ENCODE measurements at regions not wholly inside any gene's neighbourhood (a gene's known extent, or its start where the extent isn't known, plus 50 kb on each side); places are given as distances from the start of the nearest gene placed in this dataset.
"Not testable (repeated sequence)": the region's sequence is repeated elsewhere in the genome, so short reads cannot be mapped to it uniquely, and the experiment has no call there.

GRCh38 chr12:16833376-16834015 lies 227.5 kb upstream of the LMO3 start:
- Mint-ChIP-seq H3K27me3 (no peaks in the 10 kb centered on the region), H3K36me3 (no peaks in the 10 kb centered on the region), H3K4me1 (no peaks in the 10 kb centered on the region), H3K9me3 (peaks cover 6% of the 10 kb centered on the region), H3K27ac (no peak overlapping the region), H3K4me3 (no peak overlapping the region)
- ATAC-seq (ENCODE audit: low read depth), result no peak
- DNase-seq, result no peak
- POLR2A ChIA-PET, result no interaction called here

DNA sequence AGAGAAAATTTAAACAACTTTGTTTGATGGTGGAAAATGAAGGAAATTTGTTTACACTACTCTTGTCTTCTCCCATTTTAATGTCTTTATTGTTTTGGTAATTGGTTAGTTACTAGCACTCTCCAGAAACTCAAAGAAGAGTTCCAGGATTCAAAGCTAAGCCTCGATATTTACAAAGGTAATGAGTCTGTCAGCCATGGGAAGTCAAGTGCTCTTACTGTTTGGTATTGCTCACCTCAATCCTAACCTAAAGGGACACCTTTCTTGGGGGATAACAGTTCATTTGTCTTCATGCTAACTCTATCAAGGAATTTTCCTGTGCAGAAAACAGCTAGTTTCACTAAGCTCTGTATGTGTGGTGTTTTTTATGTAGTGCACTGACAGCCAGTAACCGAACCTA lies 222.9 kb upstream of the LMO3 start:
- ATAC-seq (ENCODE audit: low read depth) (no peak), DNase-seq (no peak)
- no peak overlapping the region for H3K4me3 Mint-ChIP-seq
- POLR2A ChIA-PET, result no interaction called here
- no peak overlapping the region for H3K27ac Mint-ChIP-seq
- peaks cover 7% of the 10 kb centered on the region for H3K9me3 Mint-ChIP-seq
- H3K4me1 Mint-ChIP-seq, result no peaks in the 10 kb centered on the region
- no peaks in the 10 kb centered on the region for H3K36me3 Mint-ChIP-seq
- H3K27me3 Mint-ChIP-seq, result no peaks in the 10 kb centered on the region

- Mint-ChIP-seq H3K4me3 (no peak overlapping the region), H3K27ac (no peak overlapping the region), H3K27me3 (no peaks in the 10 kb centered on the region), H3K9me3 (peaks cover 8% of the 10 kb centered on the region), H3K36me3 (no peaks in the 10 kb centered on the region), H3K4me1 (no peaks in the 10 kb centered on the region)
- DNase-seq (no peak), ATAC-seq (ENCODE audit: low read depth) (no peak)
- POLR2A ChIA-PET, result no interaction called here
Observed at GRCh38 chr12:16807731-16808130, 201.8 kb upstream of the LMO3 start.

DNA sequence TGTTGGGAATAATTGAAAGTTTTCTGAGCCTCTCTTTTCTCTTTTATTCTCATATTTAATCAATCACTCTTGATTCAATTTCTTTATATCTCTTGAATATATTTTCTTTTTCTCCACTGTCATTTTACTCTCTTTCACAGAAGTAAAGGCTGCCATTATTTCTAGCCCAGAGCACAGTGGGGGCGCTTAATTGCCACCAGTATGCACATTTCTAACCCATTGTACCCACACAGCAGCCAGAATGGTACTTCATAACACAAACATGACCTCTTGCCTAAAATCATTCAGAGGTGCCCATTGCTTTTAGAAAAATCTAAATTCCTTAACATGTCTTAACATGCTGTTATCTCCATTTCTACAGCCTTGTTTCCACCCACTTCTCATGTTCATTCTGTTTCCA lies 190.2 kb upstream of the LMO3 start:
- H3K4me3 Mint-ChIP-seq, result no peak overlapping the region
- DNase-seq (no peak), ATAC-seq (ENCODE audit: low read depth) (no peak)
- POLR2A ChIA-PET, result no interaction called here
- no peaks in the 10 kb centered on the region for H3K36me3 Mint-ChIP-seq
- no peaks in the 10 kb centered on the region for H3K4me1 Mint-ChIP-seq
- H3K27me3 Mint-ChIP-seq, result no peaks in the 10 kb centered on the region
- H3K9me3 Mint-ChIP-seq, result peaks cover 2% of the 10 kb centered on the region
- H3K27ac Mint-ChIP-seq, result no peak overlapping the region

DNA sequence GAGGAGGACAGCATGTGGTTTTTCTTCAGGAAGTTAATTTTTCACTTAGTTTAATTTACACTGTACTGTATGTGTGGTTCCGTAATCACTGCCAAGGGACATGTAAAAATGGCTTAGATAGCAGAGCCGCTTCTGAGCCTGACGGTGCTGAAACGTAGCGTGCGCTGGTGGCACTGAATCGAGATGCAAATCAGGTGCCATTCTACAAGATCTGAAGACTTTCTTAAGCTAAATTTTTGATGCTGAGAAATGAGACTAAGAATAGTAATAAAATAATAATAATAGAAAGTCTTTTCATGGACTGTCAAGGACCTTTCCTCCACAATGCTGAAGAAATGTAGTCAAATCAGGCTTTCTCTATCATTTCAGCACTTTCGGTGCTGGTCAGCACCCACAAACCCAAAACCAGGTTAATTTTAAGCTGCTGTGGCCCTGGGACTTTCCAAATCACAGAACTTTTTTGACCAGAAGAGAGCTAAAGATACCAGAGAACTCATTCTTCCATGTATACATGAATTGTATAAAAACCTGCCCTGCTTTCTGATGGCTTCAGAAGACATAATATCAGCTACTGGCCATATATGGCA lies 183.3 kb upstream of the LMO3 start:
- H3K36me3 Mint-ChIP-seq, result no peaks in the 10 kb centered on the region
- H3K4me3 Mint-ChIP-seq, result no peak overlapping the region
- no peaks in the 10 kb centered on the region for H3K27me3 Mint-ChIP-seq
- no peaks in the 10 kb centered on the region for H3K9me3 Mint-ChIP-seq
- DNase-seq (no peak), ATAC-seq (ENCODE audit: low read depth) (no peak)
- H3K27ac Mint-ChIP-seq, result no peak overlapping the region
- no peaks in the 10 kb centered on the region for H3K4me1 Mint-ChIP-seq
- POLR2A ChIA-PET, result no interaction called here

GRCh38 chr12:16788506-16789203 lies 182.7 kb upstream of the LMO3 start:
- H3K36me3 Mint-ChIP-seq, result no peaks in the 10 kb centered on the region
- H3K27ac Mint-ChIP-seq, result no peak overlapping the region
- H3K4me1 Mint-ChIP-seq, result no peaks in the 10 kb centered on the region
- POLR2A ChIA-PET, result no interaction called here
- ATAC-seq (ENCODE audit: low read depth), result no peak
- no peak for DNase-seq
- no peaks in the 10 kb centered on the region for H3K9me3 Mint-ChIP-seq
- no peak overlapping the region for H3K4me3 Mint-ChIP-seq
- H3K27me3 Mint-ChIP-seq, result no peaks in the 10 kb centered on the region

DNA sequence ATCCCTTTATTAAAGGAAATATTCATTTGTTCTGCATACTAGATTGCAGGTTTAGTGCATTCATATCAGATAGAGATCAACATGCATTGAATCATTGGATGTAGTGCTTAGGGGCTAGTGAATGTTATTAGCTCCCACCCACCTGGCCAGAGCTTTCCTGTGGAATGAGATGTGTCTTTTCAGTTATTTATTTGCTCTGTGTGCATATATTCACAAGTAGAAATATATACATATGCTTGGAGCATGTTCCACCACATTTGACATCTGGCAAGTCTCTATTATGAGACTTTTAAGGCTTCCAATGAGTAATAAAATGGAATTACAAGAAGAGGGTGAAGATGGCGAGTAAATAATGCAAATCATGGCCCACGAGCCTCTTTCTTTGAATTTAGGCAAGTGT lies 180.0 kb upstream of the LMO3 start:
- Mint-ChIP-seq H3K4me3 (no peak overlapping the region), H3K27me3 (no peaks in the 10 kb centered on the region), H3K4me1 (no peaks in the 10 kb centered on the region), H3K9me3 (no peaks in the 10 kb centered on the region), H3K36me3 (no peaks in the 10 kb centered on the region), H3K27ac (no peak overlapping the region)
- ATAC-seq (ENCODE audit: low read depth) (no peak), DNase-seq (no peak)
- POLR2A ChIA-PET, result no interaction called here

GRCh38 chr12:16785524-16785923 lies 179.6 kb upstream of the LMO3 start:
- no peaks in the 10 kb centered on the region for H3K36me3 Mint-ChIP-seq
- no peak overlapping the region for H3K4me3 Mint-ChIP-seq
- DNase-seq, result no peak
- no peaks in the 10 kb centered on the region for H3K9me3 Mint-ChIP-seq
- no peaks in the 10 kb centered on the region for H3K27me3 Mint-ChIP-seq
- no peak overlapping the region for H3K27ac Mint-ChIP-seq
- POLR2A ChIA-PET, result no interaction called here
- H3K4me1 Mint-ChIP-seq, result no peaks in the 10 kb centered on the region
- ATAC-seq (ENCODE audit: low read depth), result no peak

- H3K4me3 Mint-ChIP-seq; H3K27me3 Mint-ChIP-seq; ATAC-seq (ENCODE audit: low read depth); H3K4me1 Mint-ChIP-seq; H3K27ac Mint-ChIP-seq; H3K36me3 Mint-ChIP-seq; POLR2A ChIA-PET; DNase-seq: not testable (repeated sequence)
- peaks cover 17% of the 10 kb centered on the region for H3K9me3 Mint-ChIP-seq
Observed at GRCh38 chr12:16769129-16769528, 163.2 kb upstream of the LMO3 start.

- Mint-ChIP-seq H3K9me3 (peaks cover 19% of the 10 kb centered on the region), H3K36me3 (no peaks in the 10 kb centered on the region), H3K27me3 (no peaks in the 10 kb centered on the region), H3K4me3 (no peak overlapping the region), H3K4me1 (no peaks in the 10 kb centered on the region), H3K27ac (no peak overlapping the region)
- POLR2A ChIA-PET, result no interaction called here
- ATAC-seq (ENCODE audit: low read depth) (no peak), DNase-seq (no peak)
Observed at GRCh38 chr12:16766736-16767135, 160.8 kb upstream of the LMO3 start.

- no peaks in the 10 kb centered on the region for H3K36me3 Mint-ChIP-seq
- H3K4me1 Mint-ChIP-seq, result no peaks in the 10 kb centered on the region
- DNase-seq (no peak), ATAC-seq (ENCODE audit: low read depth) (no peak)
- H3K27me3 Mint-ChIP-seq, result no peaks in the 10 kb centered on the region
- H3K27ac Mint-ChIP-seq, result no peak overlapping the region
- POLR2A ChIA-PET, result no interaction called here
- H3K4me3 Mint-ChIP-seq, result no peak overlapping the region
- peaks cover 8% of the 10 kb centered on the region for H3K9me3 Mint-ChIP-seq
Observed at GRCh38 chr12:16763901-16764300, 157.9 kb upstream of the LMO3 start.

DNA sequence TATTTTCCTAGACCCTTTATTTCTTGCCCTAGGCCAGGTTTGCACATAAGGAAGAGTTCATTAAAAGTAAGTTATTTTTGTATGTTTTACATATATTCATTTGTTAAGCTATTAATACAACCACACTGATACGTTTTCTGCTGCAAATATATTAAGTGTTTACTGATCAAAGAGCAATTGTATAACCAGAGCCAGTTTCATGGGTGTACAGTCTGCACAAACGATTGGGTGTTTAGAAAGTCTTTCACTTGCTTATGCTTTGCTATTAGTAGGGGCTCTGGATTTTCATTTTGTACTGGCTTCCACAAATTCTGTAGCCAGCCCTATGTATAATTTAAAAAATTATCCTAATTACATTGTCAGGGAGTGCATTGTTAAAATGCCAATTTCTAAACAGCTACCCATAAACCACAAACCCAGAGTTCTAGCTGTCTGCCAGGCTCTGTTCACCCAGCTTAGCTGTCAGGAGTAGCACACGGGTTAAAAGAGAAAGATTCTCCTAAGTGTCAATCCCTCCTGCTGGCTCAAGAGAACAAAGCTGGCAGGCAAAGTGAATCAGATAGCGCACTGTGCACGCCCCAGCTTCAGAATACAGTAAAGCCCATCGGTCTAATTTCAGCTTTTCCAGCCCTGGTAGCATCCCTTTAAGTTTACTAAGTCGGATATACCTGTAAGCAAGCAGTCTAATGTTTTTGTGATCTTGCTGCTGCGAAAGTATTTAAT lies 151.0 kb upstream of the LMO3 start:
- H3K36me3 Mint-ChIP-seq, result no peaks in the 10 kb centered on the region
- H3K4me1 Mint-ChIP-seq, result no peaks in the 10 kb centered on the region
- H3K27ac Mint-ChIP-seq, result no peak overlapping the region
- peaks cover 1% of the 10 kb centered on the region for H3K9me3 Mint-ChIP-seq
- POLR2A ChIA-PET, result no interaction called here
- no peak overlapping the region for H3K4me3 Mint-ChIP-seq
- no peak for DNase-seq
- no peaks in the 10 kb centered on the region for H3K27me3 Mint-ChIP-seq
- no peak for ATAC-seq (ENCODE audit: low read depth)

- no peaks in the 10 kb centered on the region for H3K4me1 Mint-ChIP-seq
- no peaks in the 10 kb centered on the region for H3K36me3 Mint-ChIP-seq
- H3K27me3 Mint-ChIP-seq, result no peaks in the 10 kb centered on the region
- no peak for DNase-seq
- POLR2A ChIA-PET, result no interaction called here
- H3K4me3 Mint-ChIP-seq, result no peak overlapping the region
- no peak for ATAC-seq (ENCODE audit: low read depth)
- no peak overlapping the region for H3K27ac Mint-ChIP-seq
- H3K9me3 Mint-ChIP-seq, result peaks cover 5% of the 10 kb centered on the region
Observed at GRCh38 chr12:16730772-16731171, 124.8 kb upstream of the LMO3 start.

GRCh38 chr12:16726879-16727278 lies 120.9 kb upstream of the LMO3 start:
- POLR2A ChIA-PET, result no interaction called here
- Mint-ChIP-seq H3K27ac (no peak overlapping the region), H3K4me1 (no peaks in the 10 kb centered on the region), H3K9me3 (peaks cover 5% of the 10 kb centered on the region), H3K36me3 (no peaks in the 10 kb centered on the region), H3K4me3 (no peak overlapping the region), H3K27me3 (no peaks in the 10 kb centered on the region)
- no peak for DNase-seq
- no peak for ATAC-seq (ENCODE audit: low read depth)
